ENCODE measurements at regions not wholly inside any gene's neighbourhood (a gene's known extent, or its start where the extent isn't known, plus 50 kb on each side); places are given as distances from the start of the nearest gene placed in this dataset.

- H3K4me1 Mint-ChIP-seq (ENCODE audit: low read depth in 2 of 2) = peaks cover 0 to 28% of the 10 kb centered on the region in 2 donors
- no peaks in the 10 kb centered on the region for H3K36me3 Mint-ChIP-seq
- peak overlapping the region; percentile 44 for H3K4me3 Mint-ChIP-seq
- DNase-seq (ENCODE audit: low spot score) (no peak), ATAC-seq (peak in 1 of 2 donors; percentile 83)
- peaks cover 17% of the 10 kb centered on the region in 2 donors for H3K27me3 Mint-ChIP-seq
- peaks cover 6% of the 10 kb centered on the region for H3K9me3 Mint-ChIP-seq
- peak overlapping the region; percentile 50 to 71 for H3K27ac Mint-ChIP-seq
Measured at GRCh38 chr13:33612641-33613638, 205.0 kb upstream of the RFC3 start.

GRCh38 chr13:33615436-33615835, 202.5 kb upstream of the RFC3 start:
- H3K27ac Mint-ChIP-seq = no peak overlapping the region
- peaks cover 6% of the 10 kb centered on the region for H3K9me3 Mint-ChIP-seq
- H3K27me3 Mint-ChIP-seq = peaks cover 17% of the 10 kb centered on the region in 2 donors
- DNase-seq (ENCODE audit: low spot score) (no peak), ATAC-seq (no peak)
- no peak overlapping the region for H3K4me3 Mint-ChIP-seq
- H3K4me1 Mint-ChIP-seq (ENCODE audit: low read depth in 2 of 2) = peaks cover 0 to 28% of the 10 kb centered on the region in 2 donors
- H3K36me3 Mint-ChIP-seq = no peaks in the 10 kb centered on the region

DNA sequence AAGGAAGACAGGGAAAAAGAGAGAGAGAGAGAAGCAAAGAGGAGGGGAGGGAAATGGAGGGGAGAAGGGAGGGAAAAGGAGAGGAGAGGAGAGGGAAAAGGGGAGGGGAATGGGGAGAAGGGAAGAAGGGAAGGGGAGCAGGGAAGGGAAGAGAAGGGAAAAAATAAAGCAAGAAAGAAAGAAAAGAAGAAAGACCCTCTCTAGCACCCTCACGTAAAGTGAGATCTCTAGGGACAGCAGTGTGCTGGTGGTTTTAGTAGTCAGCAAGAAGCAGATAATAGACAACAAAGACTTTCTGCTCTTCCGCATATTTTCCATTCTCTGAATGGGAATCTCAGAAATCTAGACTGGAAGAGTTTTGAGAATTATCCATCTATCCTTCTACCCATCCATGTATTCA, 201.8 kb upstream of the RFC3 start:
- no peaks in the 10 kb centered on the region for H3K36me3 Mint-ChIP-seq
- no peak overlapping the region for H3K4me3 Mint-ChIP-seq
- peaks cover 6% of the 10 kb centered on the region for H3K9me3 Mint-ChIP-seq
- H3K27ac Mint-ChIP-seq = no peak overlapping the region
- peaks cover 0 to 21% of the 10 kb centered on the region in 2 donors for H3K4me1 Mint-ChIP-seq (ENCODE audit: low read depth in 2 of 2)
- DNase-seq (ENCODE audit: low spot score) (no peak), ATAC-seq (no peak)
- H3K27me3 Mint-ChIP-seq = peaks cover 17% of the 10 kb centered on the region in 2 donors

DNA sequence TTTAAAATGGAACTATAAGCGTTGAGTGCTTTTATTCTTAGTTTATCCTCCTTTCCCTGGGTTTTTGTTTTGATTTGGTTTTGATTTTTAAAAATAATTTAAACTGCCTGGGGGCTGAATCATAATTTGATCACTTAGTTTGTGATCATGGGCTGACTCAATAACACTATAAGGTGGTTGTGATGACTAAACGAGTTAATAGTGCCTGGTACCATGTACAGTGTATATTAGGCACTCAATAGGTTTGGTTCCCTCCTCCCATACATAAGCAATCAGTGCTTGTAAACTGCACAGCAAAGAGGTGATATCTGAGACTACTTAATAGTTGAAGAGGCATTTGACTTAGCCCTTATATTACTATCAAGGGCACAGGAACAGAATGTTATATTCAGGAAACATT, 200.9 kb upstream of the RFC3 start:
- Mint-ChIP-seq H3K4me1 (ENCODE audit: low read depth in 2 of 2) (peaks cover 0 to 15% of the 10 kb centered on the region in 2 donors), H3K36me3 (no peaks in the 10 kb centered on the region), H3K4me3 (no peak overlapping the region), H3K27me3 (peaks cover 17% of the 10 kb centered on the region in 2 donors), H3K9me3 (peaks cover 6% of the 10 kb centered on the region), H3K27ac (no peak overlapping the region)
- DNase-seq (ENCODE audit: low spot score) (no peak), ATAC-seq (no peak)

DNA sequence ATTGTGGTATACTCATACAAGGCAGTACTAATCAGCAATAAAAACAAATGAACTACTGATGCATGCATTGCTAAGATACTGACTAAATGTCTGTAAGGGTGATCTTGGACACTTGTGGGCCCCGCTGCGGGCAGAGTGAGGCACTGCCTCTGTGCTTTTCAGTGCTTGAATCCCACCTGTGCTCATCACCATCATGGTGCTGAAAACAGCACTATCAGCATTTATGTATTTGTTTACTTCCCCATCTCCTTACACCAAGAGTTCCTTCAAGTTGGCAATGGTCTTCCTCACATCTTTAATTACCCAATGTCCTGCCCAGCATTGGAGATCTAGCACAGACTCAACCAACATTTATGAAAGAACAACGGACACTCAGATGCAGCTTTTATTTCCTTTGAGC, 193.7 kb upstream of the RFC3 start:
- no peak overlapping the region for H3K4me3 Mint-ChIP-seq
- no peak for DNase-seq (ENCODE audit: low spot score)
- no peak overlapping the region for H3K27ac Mint-ChIP-seq

GRCh38 chr13:33624740-33625139, 193.2 kb upstream of the RFC3 start:
- no peak for DNase-seq (ENCODE audit: low spot score)
- no peaks in the 10 kb centered on the region for H3K9me3 Mint-ChIP-seq
- H3K27me3 Mint-ChIP-seq = no peaks in the 10 kb centered on the region
- no peak overlapping the region for H3K27ac Mint-ChIP-seq
- H3K4me1 Mint-ChIP-seq (ENCODE audit: low read depth in 2 of 2) = no peaks in the 10 kb centered on the region
- H3K4me3 Mint-ChIP-seq = no peak overlapping the region
- ATAC-seq = peak; percentile 50 to 59
- no peaks in the 10 kb centered on the region for H3K36me3 Mint-ChIP-seq

More for the DNA sequence above, 193.7 kb upstream of the RFC3 start:
- Mint-ChIP-seq H3K9me3 (no peaks in the 10 kb centered on the region), H3K36me3 (no peaks in the 10 kb centered on the region), H3K4me1 (ENCODE audit: low read depth in 2 of 2) (no peaks in the 10 kb centered on the region), H3K27me3 (no peaks in the 10 kb centered on the region)
- no peak for ATAC-seq

- no peak overlapping the region for H3K27ac Mint-ChIP-seq
Measured at GRCh38 chr13:33626407-33626806, 191.5 kb upstream of the RFC3 start.

GRCh38 chr13:33628662-33629061, 189.3 kb upstream of the RFC3 start:
- ATAC-seq (no peak), DNase-seq (ENCODE audit: low spot score) (no peak)
- H3K4me1 Mint-ChIP-seq (ENCODE audit: low read depth in 2 of 2) = no peaks in the 10 kb centered on the region
- no peak overlapping the region for H3K4me3 Mint-ChIP-seq
- H3K27ac Mint-ChIP-seq = no peak overlapping the region
- H3K36me3 Mint-ChIP-seq = no peaks in the 10 kb centered on the region
- peaks cover 0 to 12% of the 10 kb centered on the region in 2 donors for H3K27me3 Mint-ChIP-seq
- no peaks in the 10 kb centered on the region for H3K9me3 Mint-ChIP-seq

More at GRCh38 chr13:33626407-33626806, 191.5 kb upstream of the RFC3 start:
- no peak for ATAC-seq
- H3K36me3 Mint-ChIP-seq = no peaks in the 10 kb centered on the region
- no peak for DNase-seq (ENCODE audit: low spot score)
- H3K4me1 Mint-ChIP-seq (ENCODE audit: low read depth in 2 of 2) = no peaks in the 10 kb centered on the region
- H3K4me3 Mint-ChIP-seq = no peak overlapping the region
- no peaks in the 10 kb centered on the region for H3K9me3 Mint-ChIP-seq
- peaks cover 0 to 12% of the 10 kb centered on the region in 2 donors for H3K27me3 Mint-ChIP-seq

GRCh38 chr13:33629605-33630360, 188.2 kb upstream of the RFC3 start:
- no peak overlapping the region for H3K27ac Mint-ChIP-seq
- no peaks in the 10 kb centered on the region for H3K9me3 Mint-ChIP-seq
- DNase-seq (ENCODE audit: low spot score) (no peak), ATAC-seq (no peak)
- H3K4me1 Mint-ChIP-seq (ENCODE audit: low read depth in 2 of 2) = no peaks in the 10 kb centered on the region
- H3K27me3 Mint-ChIP-seq = peaks cover 0 to 12% of the 10 kb centered on the region in 2 donors
- no peaks in the 10 kb centered on the region for H3K36me3 Mint-ChIP-seq
- no peak overlapping the region for H3K4me3 Mint-ChIP-seq

DNA sequence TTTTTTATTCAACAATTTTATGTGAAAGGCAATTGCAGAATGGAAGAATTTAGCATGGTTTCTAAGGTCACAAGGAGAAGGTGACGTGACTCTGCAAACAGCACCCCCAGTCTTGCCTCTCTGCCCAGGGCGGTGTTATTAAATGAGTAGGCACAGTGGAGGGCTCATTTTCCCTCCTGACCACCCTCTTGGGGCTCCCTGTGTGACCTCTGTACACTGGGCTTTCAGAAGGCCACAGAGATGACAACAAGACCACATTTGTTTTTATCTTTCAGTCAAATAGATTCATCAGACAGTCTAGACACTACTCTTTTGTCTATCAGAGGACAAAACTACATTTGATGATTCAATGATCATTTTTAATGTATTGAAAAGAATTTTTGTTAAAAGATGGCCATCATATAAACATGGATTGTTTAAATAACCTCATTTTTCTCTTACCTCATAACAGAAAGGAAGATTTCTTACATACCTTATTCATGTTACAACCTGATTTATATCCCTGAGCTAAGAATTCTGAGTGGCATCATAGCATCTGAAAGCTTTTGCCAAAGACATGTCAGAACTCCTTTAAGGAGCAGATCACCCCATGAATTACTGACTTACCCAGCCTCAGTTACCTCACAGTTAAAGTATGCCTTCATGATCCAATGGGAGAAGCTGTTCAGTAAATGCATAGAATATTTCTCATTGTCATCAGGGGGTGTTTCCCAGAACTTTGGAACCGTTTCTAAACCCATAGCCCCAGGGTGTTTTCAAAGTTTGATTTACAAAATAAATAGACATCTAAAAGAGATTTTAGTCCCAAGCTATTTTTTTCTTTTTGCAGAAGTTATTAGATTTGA, 184.0 kb upstream of the RFC3 start:
- no peaks in the 10 kb centered on the region for H3K36me3 Mint-ChIP-seq
- H3K4me1 Mint-ChIP-seq (ENCODE audit: low read depth in 2 of 2) = no peaks in the 10 kb centered on the region
- DNase-seq (ENCODE audit: low spot score) = no peak
- ATAC-seq = no peak
- peaks cover 0 to 12% of the 10 kb centered on the region in 2 donors for H3K27me3 Mint-ChIP-seq
- H3K9me3 Mint-ChIP-seq = no peaks in the 10 kb centered on the region
- H3K27ac Mint-ChIP-seq = no peak overlapping the region
- H3K4me3 Mint-ChIP-seq = no peak overlapping the region

- DNase-seq (ENCODE audit: low spot score) (no peak), ATAC-seq (no peak)
- H3K27me3 Mint-ChIP-seq = peaks cover 0 to 12% of the 10 kb centered on the region in 2 donors
- no peak overlapping the region for H3K4me3 Mint-ChIP-seq
- no peaks in the 10 kb centered on the region for H3K4me1 Mint-ChIP-seq (ENCODE audit: low read depth in 2 of 2)
- no peak overlapping the region for H3K27ac Mint-ChIP-seq
- H3K9me3 Mint-ChIP-seq = no peaks in the 10 kb centered on the region
- no peaks in the 10 kb centered on the region for H3K36me3 Mint-ChIP-seq
Measured at GRCh38 chr13:33634546-33634982, 183.4 kb upstream of the RFC3 start.

- Mint-ChIP-seq H3K27ac (no peak overlapping the region), H3K4me1 (ENCODE audit: low read depth in 2 of 2) (peaks cover 0 to 5% of the 10 kb centered on the region in 2 donors), H3K9me3 (no peaks in the 10 kb centered on the region), H3K27me3 (peaks cover 0 to 4% of the 10 kb centered on the region in 2 donors), H3K4me3 (no peak overlapping the region), H3K36me3 (no peaks in the 10 kb centered on the region)
- DNase-seq (ENCODE audit: low spot score) = no peak
- no peak for ATAC-seq
Measured at GRCh38 chr13:33636243-33636642, 181.7 kb upstream of the RFC3 start.

DNA sequence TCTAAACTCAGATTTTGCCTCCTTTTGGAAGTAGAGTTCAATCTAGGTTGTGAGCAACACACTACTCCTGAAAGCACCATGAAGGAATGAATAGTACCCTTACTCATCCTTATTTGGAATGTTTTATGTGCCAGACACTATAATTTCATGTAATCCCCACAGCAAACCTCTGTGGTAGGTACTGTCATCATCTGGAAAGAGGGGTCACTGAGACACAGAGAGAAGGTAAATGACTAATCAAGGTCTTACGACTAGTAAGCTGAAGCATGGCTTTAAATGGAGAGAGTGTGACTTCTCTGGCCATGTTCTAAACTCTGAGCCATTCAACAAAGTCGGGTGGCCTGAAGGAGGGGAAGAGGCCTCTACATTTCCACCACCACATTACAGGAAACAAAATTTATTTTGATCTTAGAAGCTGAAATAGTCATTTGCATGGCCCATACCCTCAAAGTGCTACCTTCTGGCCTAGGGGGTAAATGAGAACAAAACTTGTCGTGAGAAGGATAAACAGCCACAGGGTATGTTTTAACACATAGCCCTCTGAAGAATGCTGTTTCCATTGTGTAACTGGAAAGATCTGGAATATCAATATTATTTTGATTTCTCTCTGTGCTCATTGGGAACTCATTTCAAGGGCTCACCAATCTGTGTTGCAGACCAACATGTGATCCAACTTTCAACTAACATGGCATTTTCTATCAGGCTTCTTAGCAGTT, 180.8 kb upstream of the RFC3 start:
- DNase-seq (ENCODE audit: low spot score) = no peak
- H3K4me3 Mint-ChIP-seq = no peak overlapping the region
- no peak overlapping the region for H3K27ac Mint-ChIP-seq
- ATAC-seq = no peak
- peaks cover 3% of the 10 kb centered on the region for H3K9me3 Mint-ChIP-seq
- H3K4me1 Mint-ChIP-seq (ENCODE audit: low read depth in 2 of 2) = peaks cover 0 to 5% of the 10 kb centered on the region in 2 donors
- H3K36me3 Mint-ChIP-seq = no peaks in the 10 kb centered on the region
- peaks cover 4% of the 10 kb centered on the region in 2 donors for H3K27me3 Mint-ChIP-seq

Data from natural killer cell treated with Interleukin-12 subunit alpha and Interleukin-12 subunit beta and Interleukin-15 and Interleukin-18, amount 100 ng/mL, for 72 hours (primary cell).